ENCODE measurements at regions not wholly inside any gene's neighbourhood (a gene's known extent, or its start where the extent isn't known, plus 50 kb on each side); places are given as distances from the start of the nearest gene placed in this dataset.

- DNase-seq (ENCODE audit: low spot score), result no peak
- Histone ChIP-seq H3K4me3 (no peak overlapping the region), H3K36me3 (no peaks in the 10 kb centered on the region), H3K27me3 (replicated peaks; ENCODE audit: insufficient read depth) (no peaks in the 10 kb centered on the region), H3K4me1 (ENCODE audit: control insufficient read depth in 1 of 2, low read depth in 2 of 2) (no peaks in the 10 kb centered on the region), H3K27ac (no peak overlapping the region), H3K9me3 (no peaks in the 10 kb centered on the region)
- no peak for ATAC-seq (ENCODE audit: insufficient number of reproducible peaks, low FRiP score, low read depth)
- no peak for TF ChIP-seq CTCF (IDR thresholded peaks at IDR 0.05)
Observed at GRCh38 chr1:106749906-106750305, 306.6 kb upstream of the PRMT6 start.

GRCh38 chr1:106751002-106751401, 305.5 kb upstream of the PRMT6 start:
- Histone ChIP-seq H3K4me3 (no peak overlapping the region), H3K27ac (no peak overlapping the region), H3K4me1 (ENCODE audit: control insufficient read depth in 1 of 2, low read depth in 2 of 2) (no peaks in the 10 kb centered on the region), H3K27me3 (replicated peaks; ENCODE audit: insufficient read depth) (no peaks in the 10 kb centered on the region), H3K36me3 (no peaks in the 10 kb centered on the region), H3K9me3 (no peaks in the 10 kb centered on the region)
- no peak for ATAC-seq (ENCODE audit: insufficient number of reproducible peaks, low FRiP score, low read depth)
- TF ChIP-seq CTCF (IDR thresholded peaks at IDR 0.05), result no peak
- no peak for DNase-seq (ENCODE audit: low spot score)

GRCh38 chr1:106753066-106753465, 303.4 kb upstream of the PRMT6 start:
- H3K9me3 ChIP-seq, result no peaks in the 10 kb centered on the region
- H3K4me1 ChIP-seq (ENCODE audit: control insufficient read depth in 1 of 2, low read depth in 2 of 2), result no peaks in the 10 kb centered on the region
- no peak overlapping the region for H3K27ac ChIP-seq
- no peaks in the 10 kb centered on the region for H3K27me3 ChIP-seq (replicated peaks; ENCODE audit: insufficient read depth)
- DNase-seq (ENCODE audit: low spot score), result no peak
- TF ChIP-seq CTCF (IDR thresholded peaks at IDR 0.05), result no peak
- H3K4me3 ChIP-seq, result no peak overlapping the region
- ATAC-seq (ENCODE audit: insufficient number of reproducible peaks, low FRiP score, low read depth), result no peak
- no peaks in the 10 kb centered on the region for H3K36me3 ChIP-seq

GRCh38 chr1:106754957-106755356, 301.5 kb upstream of the PRMT6 start:
- no peak for ATAC-seq (ENCODE audit: insufficient number of reproducible peaks, low FRiP score, low read depth)
- no peaks in the 10 kb centered on the region for H3K9me3 ChIP-seq
- no peaks in the 10 kb centered on the region for H3K36me3 ChIP-seq
- no peak for DNase-seq (ENCODE audit: low spot score)
- TF ChIP-seq CTCF (IDR thresholded peaks at IDR 0.05), result no peak
- H3K27ac ChIP-seq, result no peak overlapping the region
- H3K27me3 ChIP-seq (replicated peaks; ENCODE audit: insufficient read depth), result no peaks in the 10 kb centered on the region
- H3K4me3 ChIP-seq, result no peak overlapping the region
- no peaks in the 10 kb centered on the region for H3K4me1 ChIP-seq (ENCODE audit: control insufficient read depth in 1 of 2, low read depth in 2 of 2)

- Histone ChIP-seq H3K9me3 (no peaks in the 10 kb centered on the region), H3K4me3 (no peak overlapping the region), H3K27ac (no peak overlapping the region), H3K4me1 (ENCODE audit: control insufficient read depth in 1 of 2, low read depth in 2 of 2) (no peaks in the 10 kb centered on the region), H3K27me3 (replicated peaks; ENCODE audit: insufficient read depth) (no peaks in the 10 kb centered on the region), H3K36me3 (no peaks in the 10 kb centered on the region)
- DNase-seq (ENCODE audit: low spot score), result no peak
- TF ChIP-seq CTCF (IDR thresholded peaks at IDR 0.05), result no peak
- ATAC-seq (ENCODE audit: insufficient number of reproducible peaks, low FRiP score, low read depth), result no peak
Observed at GRCh38 chr1:106755682-106756406, 300.6 kb upstream of the PRMT6 start.

Data from thoracic aorta (tissue), 2 donors.